HG03571 (cell line): ENCODE measurements at regions not wholly inside any gene's neighbourhood (a gene's known extent, or its start where the extent isn't known, plus 50 kb on each side); places are given as distances from the start of the nearest gene placed in this dataset.
"Not testable (repeated sequence)": the region's sequence is repeated elsewhere in the genome, so short reads cannot be mapped to it uniquely, and the experiment has no call there.

ENCODE experiments used
- ATAC-seq: cut with Tn5 transposase; IDR thresholded peaks from one replicate; pipeline ENCODE4 v1.9.1; 2021; ENCODE audit not compliant: unreplicated experiment

- no peak for ATAC-seq
Measured at GRCh38 chr3:139267300-139268246, 76.2 kb upstream of the MRPS22 start.

GRCh38 chr3:139269984-139270383 is 73.8 kb upstream of the MRPS22 start:
- no peak for ATAC-seq

- not testable (repeated sequence) for ATAC-seq
Measured at GRCh38 chr3:139270652-139271051, 73.2 kb upstream of the MRPS22 start.

GRCh38 chr3:139280027-139280671 is 63.7 kb upstream of the MRPS22 start:
- ATAC-seq, result no peak

GRCh38 chr3:139281096-139281495 is 62.7 kb upstream of the MRPS22 start:
- no peak for ATAC-seq

GRCh38 chr3:139281522-139282196 is 62.2 kb upstream of the MRPS22 start:
- ATAC-seq, result no peak

GRCh38 chr3:139283301-139283700 is 60.5 kb upstream of the MRPS22 start:
- no peak for ATAC-seq

GRCh38 chr3:139284221-139284620 is 59.6 kb upstream of the MRPS22 start:
- no peak for ATAC-seq

GRCh38 chr3:139285691-139286090 is 58.1 kb upstream of the MRPS22 start:
- no peak for ATAC-seq

GRCh38 chr3:139286241-139286640 is 57.6 kb upstream of the MRPS22 start:
- no peak for ATAC-seq

- no peak for ATAC-seq
Measured at GRCh38 chr3:139286825-139287224, 57.0 kb upstream of the MRPS22 start.

- ATAC-seq, result no peak
Measured at GRCh38 chr3:139287557-139287956, 56.3 kb upstream of the MRPS22 start.

GRCh38 chr3:139288266-139288821 is 55.5 kb upstream of the MRPS22 start:
- no peak for ATAC-seq

- no peak for ATAC-seq
Measured at GRCh38 chr3:139289860-139290524, 53.8 kb upstream of the MRPS22 start.

GRCh38 chr3:139291276-139292051 is 52.4 kb upstream of the MRPS22 start:
- no peak for ATAC-seq

GRCh38 chr3:139292192-139292591 is 51.6 kb upstream of the MRPS22 start:
- no peak for ATAC-seq

GRCh38 chr3:139292711-139293664 is 50.8 kb upstream of the MRPS22 start:
- no peak for ATAC-seq

- ATAC-seq, result no peak
Measured at GRCh38 chr3:139293665-139294023, 50.2 kb upstream of the MRPS22 start.
